ENCODE measurements at regions not wholly inside any gene's neighbourhood (a gene's known extent, or its start where the extent isn't known, plus 50 kb on each side); places are given as distances from the start of the nearest gene placed in this dataset.

GRCh38 chr2:105592288-105592687 is 152.4 kb upstream of the NCK2 start:
- DNase-seq, result no peak

GRCh38 chr2:105590780-105591660 is 153.7 kb upstream of the NCK2 start:
- no peak for DNase-seq

- no peak for DNase-seq
Observed at GRCh38 chr2:105588581-105588980, 156.1 kb upstream of the NCK2 start.

- DNase-seq, result no peak
Observed at GRCh38 chr2:105587637-105588036, 157.1 kb upstream of the NCK2 start.

GRCh38 chr2:105584435-105585010 is 160.2 kb upstream of the NCK2 start:
- no peak for DNase-seq

- no peak for DNase-seq
Observed at GRCh38 chr2:105582952-105583660, 161.6 kb upstream of the NCK2 start.

- no peak for DNase-seq
Observed at GRCh38 chr2:105581555-105581944, 163.2 kb upstream of the NCK2 start.

GRCh38 chr2:105580870-105581554 is 163.7 kb upstream of the NCK2 start:
- no peak for DNase-seq

- no peak for DNase-seq
Observed at GRCh38 chr2:105580216-105580615, 164.5 kb upstream of the NCK2 start.

GRCh38 chr2:105578166-105578565 is 166.5 kb upstream of the NCK2 start:
- DNase-seq, result no peak

GRCh38 chr2:105577762-105578161 is 166.9 kb upstream of the NCK2 start:
- no peak for DNase-seq

GRCh38 chr2:105576440-105577241 is 168.1 kb upstream of the NCK2 start:
- DNase-seq, result peak; percentile 30

GRCh38 chr2:105576050-105576439 is 168.7 kb upstream of the NCK2 start:
- no peak for DNase-seq

GRCh38 chr2:105575499-105576025 is 169.2 kb upstream of the NCK2 start:
- DNase-seq, result no peak

GRCh38 chr2:105574796-105575344 is 169.8 kb upstream of the NCK2 start:
- DNase-seq, result no peak

- DNase-seq, result no peak
Observed at GRCh38 chr2:105573910-105574655, 170.6 kb upstream of the NCK2 start.

- no peak for DNase-seq
Observed at GRCh38 chr2:105573490-105573889, 171.2 kb upstream of the NCK2 start.

GRCh38 chr2:105571445-105571987 is 172.7 kb upstream of the FHL2 start:
- no peak for DNase-seq

- DNase-seq, result no peak
Observed at GRCh38 chr2:105570757-105571156, 171.9 kb upstream of the FHL2 start.

GRCh38 chr2:105570326-105570725 is 171.5 kb upstream of the FHL2 start:
- no peak for DNase-seq

- no peak for DNase-seq
Observed at GRCh38 chr2:105569606-105570005, 170.8 kb upstream of the FHL2 start.
